Fibroblast of gingiva (primary cell): ENCODE measurements at regions not wholly inside any gene's neighbourhood (a gene's known extent, or its start where the extent isn't known, plus 50 kb on each side); places are given as distances from the start of the nearest gene placed in this dataset.
"Not testable (repeated sequence)": the region's sequence is repeated elsewhere in the genome, so short reads cannot be mapped to it uniquely, and the experiment has no call there.

ENCODE experiments used
- DNase-seq: peaks from one replicate; pipeline ENCODE4 v3.0.0-alpha.2; 2011; ENCODE audit warnings: low read depth

GRCh38 chr7:6939126-6939525 is 113.1 kb upstream of the CCZ1B start:
- not testable (repeated sequence) for DNase-seq

- DNase-seq = not testable (repeated sequence)
Measured at GRCh38 chr7:6939896-6940295, 113.8 kb upstream of the CCZ1B start.

GRCh38 chr7:6946873-6947272 is 120.8 kb upstream of the CCZ1B start:
- not testable (repeated sequence) for DNase-seq

- DNase-seq = not testable (repeated sequence)
Measured at GRCh38 chr7:6950231-6950630, 124.2 kb upstream of the CCZ1B start.

GRCh38 chr7:6951553-6951952 is 125.5 kb upstream of the CCZ1B start:
- not testable (repeated sequence) for DNase-seq

GRCh38 chr7:6953138-6953797 is 127.2 kb upstream of the CCZ1B start:
- not testable (repeated sequence) for DNase-seq

GRCh38 chr7:6953798-6954181 is 127.7 kb upstream of the CCZ1B start:
- not testable (repeated sequence) for DNase-seq

GRCh38 chr7:6955385-6955784 is 129.3 kb upstream of the CCZ1B start:
- not testable (repeated sequence) for DNase-seq

GRCh38 chr7:6955990-6956566 is 130.0 kb upstream of the CCZ1B start:
- DNase-seq = not testable (repeated sequence)

GRCh38 chr7:6958371-6958770 is 132.3 kb upstream of the CCZ1B start:
- not testable (repeated sequence) for DNase-seq

GRCh38 chr7:6959942-6960341 is 133.9 kb upstream of the CCZ1B start:
- not testable (repeated sequence) for DNase-seq

- not testable (repeated sequence) for DNase-seq
Measured at GRCh38 chr7:6962871-6963270, 136.8 kb upstream of the CCZ1B start.

- DNase-seq = not testable (repeated sequence)
Measured at GRCh38 chr7:6965051-6965450, 139.0 kb upstream of the CCZ1B start.

GRCh38 chr7:6970180-6970579 is 144.1 kb upstream of the CCZ1B start:
- not testable (repeated sequence) for DNase-seq

GRCh38 chr7:6974876-6975275 is 148.8 kb upstream of the CCZ1B start:
- DNase-seq = not testable (repeated sequence)

GRCh38 chr7:6975346-6975745 is 149.3 kb upstream of the CCZ1B start:
- DNase-seq = not testable (repeated sequence)

- DNase-seq = not testable (repeated sequence)
Measured at GRCh38 chr7:6977368-6977767, 151.3 kb upstream of the CCZ1B start.

GRCh38 chr7:6978326-6978725 is 152.3 kb upstream of the CCZ1B start:
- DNase-seq = not testable (repeated sequence)

- not testable (repeated sequence) for DNase-seq
Measured at GRCh38 chr7:6979456-6979855, 153.4 kb upstream of the CCZ1B start.

GRCh38 chr7:6982375-6982774 is 156.3 kb upstream of the CCZ1B start:
- DNase-seq = not testable (repeated sequence)

GRCh38 chr7:6986892-6987291 is 160.8 kb upstream of the CCZ1B start:
- DNase-seq = not testable (repeated sequence)

GRCh38 chr7:6988608-6989007 is 162.5 kb upstream of the CCZ1B start:
- DNase-seq = not testable (repeated sequence)

- not testable (repeated sequence) for DNase-seq
Measured at GRCh38 chr7:6989968-6990367, 163.9 kb upstream of the CCZ1B start.
